ENCODE measurements at regions not wholly inside any gene's neighbourhood (a gene's known extent, or its start where the extent isn't known, plus 50 kb on each side); places are given as distances from the start of the nearest gene placed in this dataset.

GRCh38 chr20:18984238-18985200, 170.9 kb downstream of the SCP2D1 start:
- DNase-seq (ENCODE audit: low read depth in 1 of 2, low spot score in 1 of 2), result no peak
- H3K27ac ChIP-seq (replicated peaks), result no peak overlapping the region
- H3K27me3 ChIP-seq (ENCODE audit: insufficient read depth, poor library complexity, severe bottlenecking), result peaks cover 2% of the 10 kb centered on the region
- TF ChIP-seq REST (IDR thresholded peaks at IDR 0.05; ENCODE audit: insufficient replicate concordance, low read depth) (no peak), SPI1 (IDR thresholded peaks at IDR 0.05; ENCODE audit: borderline replicate concordance, low read depth) (no peak), GABPA (IDR thresholded peaks at IDR 0.05; ENCODE audit: low read depth) (no peak), POLR2AphosphoS5 (IDR thresholded peaks at IDR 0.05; ENCODE audit: low read depth) (no peak)
- TF ChIP-seq, protein P1, sequence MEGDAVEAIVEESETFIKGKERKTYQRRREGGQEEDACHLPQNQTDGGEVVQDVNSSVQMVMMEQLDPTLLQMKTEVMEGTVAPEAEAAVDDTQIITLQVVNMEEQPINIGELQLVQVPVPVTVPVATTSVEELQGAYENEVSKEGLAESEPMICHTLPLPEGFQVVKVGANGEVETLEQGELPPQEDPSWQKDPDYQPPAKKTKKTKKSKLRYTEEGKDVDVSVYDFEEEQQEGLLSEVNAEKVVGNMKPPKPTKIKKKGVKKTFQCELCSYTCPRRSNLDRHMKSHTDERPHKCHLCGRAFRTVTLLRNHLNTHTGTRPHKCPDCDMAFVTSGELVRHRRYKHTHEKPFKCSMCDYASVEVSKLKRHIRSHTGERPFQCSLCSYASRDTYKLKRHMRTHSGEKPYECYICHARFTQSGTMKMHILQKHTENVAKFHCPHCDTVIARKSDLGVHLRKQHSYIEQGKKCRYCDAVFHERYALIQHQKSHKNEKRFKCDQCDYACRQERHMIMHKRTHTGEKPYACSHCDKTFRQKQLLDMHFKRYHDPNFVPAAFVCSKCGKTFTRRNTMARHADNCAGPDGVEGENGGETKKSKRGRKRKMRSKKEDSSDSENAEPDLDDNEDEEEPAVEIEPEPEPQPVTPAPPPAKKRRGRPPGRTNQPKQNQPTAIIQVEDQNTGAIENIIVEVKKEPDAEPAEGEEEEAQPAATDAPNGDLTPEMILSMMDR (IDR thresholded peaks at IDR 0.05; ENCODE audit: insufficient read depth, low read length), result no peak
- no peak overlapping the region for H3K4me3 ChIP-seq (replicated peaks; ENCODE audit: insufficient read depth, low read length)

DNA sequence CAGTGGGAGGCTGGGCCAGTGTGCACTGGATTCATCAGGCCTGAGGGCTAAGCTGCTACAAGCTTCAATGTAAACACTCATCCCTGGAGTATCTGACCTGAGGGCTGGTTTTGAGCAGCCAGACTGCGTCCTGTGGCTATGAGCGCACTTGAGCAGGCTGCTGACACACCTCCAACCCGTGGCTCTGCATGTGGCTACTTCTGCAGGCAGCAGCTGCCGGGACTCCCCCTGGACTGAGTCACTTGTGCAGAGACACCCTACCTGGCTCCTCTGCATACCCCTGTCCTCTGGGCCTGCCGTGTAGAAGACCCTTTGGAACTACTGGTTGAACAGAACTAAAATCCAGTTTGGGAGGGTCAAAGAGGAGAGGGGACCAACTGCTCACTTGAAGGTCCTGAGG, 172.0 kb downstream of the SCP2D1 start:
- DNase-seq (ENCODE audit: low read depth in 1 of 2, low spot score in 1 of 2), result no peak
- Histone ChIP-seq H3K27ac (replicated peaks) (no peak overlapping the region), H3K27me3 (ENCODE audit: insufficient read depth, poor library complexity, severe bottlenecking) (peaks cover 2% of the 10 kb centered on the region), H3K4me3 (replicated peaks; ENCODE audit: insufficient read depth, low read length) (no peak overlapping the region)
- no peak for TF ChIP-seq POLR2AphosphoS5 (IDR thresholded peaks at IDR 0.05; ENCODE audit: low read depth)
- no peak for TF ChIP-seq SPI1 (IDR thresholded peaks at IDR 0.05; ENCODE audit: borderline replicate concordance, low read depth)

DNA sequence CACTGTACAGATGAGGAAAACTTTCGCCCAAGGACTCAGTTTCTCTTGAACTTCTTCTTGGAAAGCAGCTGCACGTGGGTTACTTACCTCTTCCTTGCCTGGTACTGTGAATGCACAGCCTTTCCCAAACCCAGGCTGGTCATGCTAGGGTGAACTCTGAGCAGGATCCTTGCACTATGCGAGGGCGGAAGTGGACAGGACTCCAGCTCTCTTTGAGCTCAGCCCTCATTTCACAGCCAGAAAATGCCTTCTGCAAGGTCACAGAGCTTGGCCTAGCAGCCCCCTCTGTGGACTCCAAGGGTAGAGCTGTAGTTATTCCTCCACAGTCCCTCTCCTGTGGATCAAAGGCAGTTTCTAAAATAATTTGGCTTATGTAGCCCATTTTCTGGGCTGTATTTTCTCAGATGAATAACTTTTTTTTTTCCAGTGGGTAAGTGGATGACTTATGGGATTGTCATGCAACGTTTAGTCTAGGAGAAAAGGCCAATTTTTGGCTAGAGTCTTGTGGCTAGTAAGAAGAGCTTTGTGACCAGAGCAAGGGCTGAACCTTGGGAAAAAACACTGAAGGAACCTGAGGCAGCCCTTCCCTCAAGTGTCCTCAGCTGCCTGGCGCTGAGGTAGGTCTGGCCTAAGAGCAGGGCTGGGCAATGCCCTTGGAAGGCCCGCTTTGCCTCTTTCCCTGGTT, 172.7 kb downstream of the SCP2D1 start:
- no peak for DNase-seq (ENCODE audit: low read depth in 1 of 2, low spot score in 1 of 2)
- TF ChIP-seq SPI1 (IDR thresholded peaks at IDR 0.05; ENCODE audit: borderline replicate concordance, low read depth), result no peak
- no peak for TF ChIP-seq POLR2AphosphoS5 (IDR thresholded peaks at IDR 0.05; ENCODE audit: low read depth)
- no peak for TF ChIP-seq GABPA (IDR thresholded peaks at IDR 0.05; ENCODE audit: low read depth)
- no peak for TF ChIP-seq REST (IDR thresholded peaks at IDR 0.05; ENCODE audit: insufficient replicate concordance, low read depth)
- TF ChIP-seq, protein P1 (IDR thresholded peaks at IDR 0.05; ENCODE audit: insufficient read depth, low read length), result no peak
- Histone ChIP-seq H3K4me3 (replicated peaks; ENCODE audit: insufficient read depth, low read length) (no peak overlapping the region), H3K27me3 (ENCODE audit: insufficient read depth, poor library complexity, severe bottlenecking) (peaks cover 2% of the 10 kb centered on the region), H3K27ac (replicated peaks) (no peak overlapping the region)

DNA sequence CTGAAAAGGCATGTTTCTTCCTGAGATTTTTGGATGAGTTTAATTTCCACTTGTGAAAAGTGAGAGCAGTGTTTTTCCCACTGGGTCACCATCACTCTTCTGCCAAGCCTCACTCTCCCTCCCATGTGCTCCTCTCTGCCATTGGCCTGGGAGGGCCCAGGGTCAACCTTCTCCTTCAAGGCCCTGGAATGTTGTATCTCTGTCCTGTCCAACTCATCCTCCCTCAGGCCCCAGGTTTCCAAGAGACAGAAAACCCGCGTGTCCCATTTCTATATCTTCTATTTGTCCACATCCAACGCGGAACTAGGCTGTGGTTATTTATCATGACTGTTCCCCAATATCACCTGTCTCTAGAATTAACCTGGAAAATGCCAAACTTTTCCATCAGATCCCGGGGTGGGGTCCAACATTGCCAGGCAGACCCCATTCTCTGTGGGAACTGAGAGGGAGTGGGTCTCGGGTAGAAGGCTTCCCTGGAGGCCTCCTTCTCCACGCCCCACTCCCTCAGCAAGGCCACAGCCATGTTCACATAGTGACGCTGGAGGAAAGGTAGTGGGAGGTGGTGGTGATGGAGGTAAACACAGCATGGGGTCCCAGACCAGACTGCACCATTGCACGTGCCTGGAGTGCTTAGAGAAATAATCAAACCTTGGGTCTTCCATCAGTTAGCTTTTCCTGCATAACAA, 173.5 kb downstream of the SCP2D1 start:
- no peak for DNase-seq (ENCODE audit: low read depth in 1 of 2, low spot score in 1 of 2)
- Histone ChIP-seq H3K4me3 (replicated peaks; ENCODE audit: insufficient read depth, low read length) (no peak overlapping the region), H3K27ac (replicated peaks) (no peak overlapping the region), H3K27me3 (ENCODE audit: insufficient read depth, poor library complexity, severe bottlenecking) (peaks cover 2% of the 10 kb centered on the region)
- TF ChIP-seq, protein P1 (IDR thresholded peaks at IDR 0.05; ENCODE audit: insufficient read depth, low read length), result no peak
- TF ChIP-seq REST (IDR thresholded peaks at IDR 0.05; ENCODE audit: insufficient replicate concordance, low read depth), result no peak
- no peak for TF ChIP-seq SPI1 (IDR thresholded peaks at IDR 0.05; ENCODE audit: borderline replicate concordance, low read depth)
- no peak for TF ChIP-seq POLR2AphosphoS5 (IDR thresholded peaks at IDR 0.05; ENCODE audit: low read depth)
- TF ChIP-seq GABPA (IDR thresholded peaks at IDR 0.05; ENCODE audit: low read depth), result no peak

All from HL-60 (cell line).